ENCODE measurements at regions not wholly inside any gene's neighbourhood (a gene's known extent, or its start where the extent isn't known, plus 50 kb on each side); places are given as distances from the start of the nearest gene placed in this dataset.
"Not testable (repeated sequence)": the region's sequence is repeated elsewhere in the genome, so short reads cannot be mapped to it uniquely, and the experiment has no call there.

DNA sequence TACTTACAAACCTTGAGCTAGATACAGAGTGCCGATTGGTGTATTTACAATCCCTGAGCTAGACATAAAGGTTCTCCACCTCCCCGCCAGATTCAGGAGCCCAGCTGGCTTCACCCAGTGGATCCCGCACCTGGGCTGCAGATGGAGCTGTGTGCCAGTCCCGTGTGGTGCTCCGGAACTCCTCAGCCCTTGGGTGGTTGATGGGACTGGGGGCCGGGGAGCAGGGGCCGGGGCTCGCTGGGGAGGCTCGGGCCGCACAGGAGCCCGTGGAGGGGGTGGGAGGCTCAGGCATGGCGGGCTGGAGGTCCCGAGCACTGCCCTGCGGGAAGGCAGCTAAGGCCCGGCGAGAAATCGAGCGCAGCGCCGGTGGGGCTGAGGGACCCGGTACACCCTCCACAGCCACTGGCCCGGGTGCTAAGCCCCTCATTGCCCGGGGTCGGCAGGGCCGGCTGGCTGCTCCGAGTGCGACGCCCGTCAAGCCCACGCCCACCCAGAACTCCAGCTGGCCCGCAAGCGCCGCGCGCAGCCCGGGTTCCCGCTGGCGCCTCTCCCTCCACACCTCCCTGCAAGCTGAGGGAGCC lies 466.5 kb downstream of the TECRL start:
- not testable (repeated sequence) for H3K27ac ChIP-seq (ENCODE audit: low read depth); H3K36me3 ChIP-seq (ENCODE audit: insufficient read depth); H3K4me1 ChIP-seq (ENCODE audit: insufficient read depth); DNase-seq (ENCODE audit: extremely low spot score); H3K4me3 ChIP-seq (ENCODE audit: low read depth, low read length)
- 96% methylated on average over 38 of the region's 38 CpGs for WGBS

DNA sequence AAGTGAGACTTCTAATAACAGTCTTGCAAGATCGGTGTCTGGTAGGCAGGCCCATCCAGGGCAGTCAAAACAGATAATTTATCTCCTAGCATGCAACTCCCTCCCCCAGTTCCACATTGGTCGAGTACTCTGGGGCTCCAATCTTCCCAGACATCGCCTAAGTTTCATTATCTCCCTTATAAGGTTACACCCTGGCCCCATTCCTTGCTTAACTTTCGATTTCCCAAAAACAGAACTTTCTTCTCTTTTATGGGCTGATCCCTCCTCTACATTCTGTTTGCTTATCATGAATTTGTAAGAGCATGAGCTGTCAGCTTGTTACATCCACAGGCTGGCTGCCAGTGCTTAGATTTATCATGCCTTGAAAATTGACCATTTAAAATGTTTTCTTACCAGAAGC lies 471.3 kb downstream of the TECRL start:
- Histone ChIP-seq H3K27ac (ENCODE audit: low read depth) (no peak overlapping the region), H3K4me1 (ENCODE audit: insufficient read depth) (no peaks in the 10 kb centered on the region), H3K36me3 (ENCODE audit: insufficient read depth) (no peaks in the 10 kb centered on the region), H3K4me3 (ENCODE audit: low read depth, low read length) (no peak overlapping the region)
- peak; percentile 46 for DNase-seq (ENCODE audit: extremely low spot score)
- 19% methylated on average over 4 of the region's 4 CpGs for WGBS

DNA sequence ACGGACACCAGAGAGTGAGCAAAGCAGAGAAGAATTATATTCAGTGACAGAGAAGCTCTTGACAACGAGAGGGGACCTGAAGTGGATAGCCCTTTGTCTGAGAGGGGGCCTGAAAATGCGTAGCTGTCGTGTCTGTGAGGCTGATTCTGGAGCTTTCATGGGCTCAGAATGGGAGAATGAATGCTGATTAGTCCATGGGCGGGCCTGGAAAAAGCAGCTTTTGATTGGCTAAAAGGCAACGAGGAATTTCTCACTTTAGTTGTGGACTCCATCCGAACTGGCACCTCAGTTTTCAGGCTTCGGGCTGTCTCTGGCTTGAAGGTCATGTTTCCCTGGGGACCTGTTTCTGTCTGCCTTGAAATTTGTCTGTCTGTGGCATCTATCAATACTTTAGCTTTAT lies 487.1 kb downstream of the TECRL start:
- H3K4me1 ChIP-seq (ENCODE audit: insufficient read depth), result no peaks in the 10 kb centered on the region
- H3K4me3 ChIP-seq (ENCODE audit: low read depth, low read length), result no peak overlapping the region
- 89% methylated on average over 8 of the region's 8 CpGs for WGBS
- DNase-seq (ENCODE audit: extremely low spot score), result no peak
- H3K36me3 ChIP-seq (ENCODE audit: insufficient read depth), result no peaks in the 10 kb centered on the region
- H3K27ac ChIP-seq (ENCODE audit: low read depth), result no peak overlapping the region

DNA sequence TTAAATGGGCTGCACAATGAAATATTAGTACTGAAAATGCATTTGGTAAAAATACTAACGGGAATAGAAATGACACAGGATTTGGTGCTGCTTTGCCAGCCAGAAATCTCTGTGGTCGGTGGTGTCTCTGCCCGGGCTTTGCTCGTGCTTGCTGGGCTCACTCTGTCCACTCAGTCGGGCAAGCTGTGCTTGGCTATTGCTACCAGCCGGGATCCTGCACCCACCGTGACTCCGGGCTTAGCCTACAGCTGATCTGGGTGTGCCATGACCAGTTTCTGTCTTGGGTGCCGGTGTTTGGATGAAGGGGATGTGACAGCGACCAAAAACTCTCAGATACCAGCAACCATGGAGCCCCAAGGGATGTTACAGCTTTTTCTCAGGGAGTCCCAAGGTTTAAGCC lies 487.7 kb downstream of the TECRL start:
- Histone ChIP-seq H3K4me3 (ENCODE audit: low read depth, low read length) (no peak overlapping the region), H3K27ac (ENCODE audit: low read depth) (no peak overlapping the region), H3K4me1 (ENCODE audit: insufficient read depth) (no peaks in the 10 kb centered on the region), H3K36me3 (ENCODE audit: insufficient read depth) (no peaks in the 10 kb centered on the region)
- no peak for DNase-seq (ENCODE audit: extremely low spot score)
- WGBS, result 93% methylated on average over 10 of the region's 10 CpGs

DNA sequence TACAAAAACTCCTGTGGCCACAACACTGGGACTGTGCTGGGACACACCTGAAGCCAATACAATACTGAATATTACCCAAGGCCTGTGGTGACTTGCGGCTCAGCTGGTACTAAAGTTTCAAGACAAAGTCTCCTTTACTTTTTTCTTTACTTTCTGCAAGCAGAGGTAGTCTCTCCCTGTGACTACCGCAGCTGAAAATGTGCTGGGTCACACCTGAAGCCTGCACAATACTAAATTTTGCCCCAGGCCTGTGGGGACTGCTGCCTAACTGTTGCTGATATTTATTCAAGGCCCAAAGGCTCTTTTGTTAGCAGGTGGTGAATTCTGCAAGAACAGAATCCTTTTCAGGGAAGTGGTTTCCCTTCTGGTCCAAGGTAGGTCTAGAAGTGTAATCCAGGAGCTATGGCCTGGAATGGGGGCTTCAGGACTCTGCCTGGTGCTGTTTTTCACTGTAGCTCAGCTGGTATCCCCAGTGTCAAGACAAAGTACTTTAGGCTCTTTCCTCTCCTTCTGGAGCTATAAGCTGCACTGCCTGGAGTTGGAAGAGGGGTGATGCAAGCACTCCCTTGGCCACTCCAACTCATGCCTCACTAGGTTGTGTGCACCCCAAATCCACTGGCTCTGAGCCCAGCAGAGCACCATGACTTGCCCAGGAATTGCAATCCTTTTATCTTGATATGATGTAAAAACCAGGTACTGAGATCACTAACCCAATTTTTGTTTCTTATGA lies 489.4 kb downstream of the TECRL start:
- Histone ChIP-seq H3K36me3 (ENCODE audit: insufficient read depth) (no peaks in the 10 kb centered on the region), H3K27ac (ENCODE audit: low read depth) (no peak overlapping the region), H3K4me1 (ENCODE audit: insufficient read depth) (no peaks in the 10 kb centered on the region), H3K4me3 (ENCODE audit: low read depth, low read length) (no peak overlapping the region)
- DNase-seq (ENCODE audit: extremely low spot score), result no peak
- WGBS, result 95% methylated on average over 2 of the region's 2 CpGs

DNA sequence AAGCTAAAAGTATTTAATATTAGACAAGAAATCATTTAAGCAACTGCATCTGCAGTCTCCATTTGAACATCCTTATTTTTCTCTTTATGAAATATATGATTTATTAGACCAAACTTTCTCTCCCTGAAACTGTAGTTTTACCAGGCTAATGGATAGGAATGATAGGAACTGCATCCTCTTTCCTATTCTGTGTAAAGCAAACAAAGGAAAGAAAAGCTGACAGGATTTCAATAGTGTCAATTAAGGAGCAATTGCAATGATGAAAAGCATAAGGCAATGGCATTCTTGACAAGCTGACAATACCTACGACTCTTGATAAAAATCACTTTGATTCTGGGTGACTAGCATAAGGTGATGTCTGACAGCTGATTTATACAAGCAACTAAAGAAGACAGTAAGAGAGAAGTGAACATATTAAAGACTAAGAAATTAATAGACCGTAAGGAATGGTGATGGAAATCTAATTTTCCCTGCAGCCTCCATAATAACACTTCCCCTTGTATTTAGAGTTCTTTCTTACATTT lies 502.5 kb downstream of the TECRL start:
- H3K36me3 ChIP-seq (ENCODE audit: insufficient read depth), result no peaks in the 10 kb centered on the region
- 80% methylated on average over 2 of the region's 2 CpGs for WGBS

DNA sequence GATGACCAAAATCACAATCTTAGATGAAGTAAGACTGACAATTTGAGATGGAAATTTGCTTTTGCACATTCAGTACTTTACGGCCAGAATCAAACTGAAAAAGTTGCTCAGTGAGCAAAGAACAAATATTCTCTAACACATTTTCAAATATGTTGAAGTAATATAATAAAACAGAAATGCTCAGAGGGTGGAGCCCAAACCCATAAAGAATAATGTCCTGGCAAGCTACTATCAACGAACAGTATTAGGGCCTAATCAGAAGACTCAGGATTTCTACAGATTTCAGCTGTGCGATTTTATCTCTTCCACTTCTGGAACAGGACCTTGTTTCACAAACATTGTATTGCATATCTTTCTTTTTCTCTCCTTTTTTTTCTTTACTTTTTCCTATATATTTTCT lies 505.0 kb downstream of the TECRL start:
- no peak for DNase-seq (ENCODE audit: extremely low spot score)
- no peaks in the 10 kb centered on the region for H3K4me1 ChIP-seq (ENCODE audit: insufficient read depth)
- H3K4me3 ChIP-seq (ENCODE audit: low read depth, low read length), result no peak overlapping the region
- H3K27ac ChIP-seq (ENCODE audit: low read depth), result no peak overlapping the region
- 47% methylated on average over 3 of the region's 3 CpGs for whole genome bisulfite sequencing
- H3K36me3 ChIP-seq (ENCODE audit: insufficient read depth), result no peaks in the 10 kb centered on the region

More for the DNA sequence above, 502.5 kb downstream of the TECRL start:
- Histone ChIP-seq H3K27ac (ENCODE audit: low read depth) (no peak overlapping the region), H3K4me1 (ENCODE audit: insufficient read depth) (no peaks in the 10 kb centered on the region), H3K4me3 (ENCODE audit: low read depth, low read length) (no peak overlapping the region)
- no peak for DNase-seq (ENCODE audit: extremely low spot score)

DNA sequence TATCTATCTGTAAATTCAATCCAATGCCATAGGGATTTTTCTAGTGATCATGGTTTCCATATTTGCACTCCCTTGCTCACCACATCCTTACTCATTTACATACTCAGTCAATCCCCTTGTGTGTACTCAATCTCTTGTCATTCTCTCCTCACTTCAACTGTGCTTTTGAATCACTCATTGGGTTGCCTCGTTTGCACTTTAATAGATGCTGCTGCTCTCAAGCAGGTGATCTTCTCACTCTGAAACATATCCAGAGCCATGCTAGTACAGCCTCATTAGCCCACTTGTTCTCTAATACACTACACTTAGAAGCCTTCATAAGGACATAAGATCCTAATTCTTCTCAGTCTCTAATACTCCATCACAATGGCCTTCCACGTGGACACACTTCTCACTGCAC lies 507.9 kb downstream of the TECRL start:
- WGBS, result 52% methylated on average over 2 of the region's 2 CpGs
- no peak for DNase-seq (ENCODE audit: extremely low spot score)
- Histone ChIP-seq H3K4me1 (ENCODE audit: insufficient read depth) (no peaks in the 10 kb centered on the region), H3K4me3 (ENCODE audit: low read depth, low read length) (no peak overlapping the region), H3K36me3 (ENCODE audit: insufficient read depth) (no peaks in the 10 kb centered on the region), H3K27ac (ENCODE audit: low read depth) (no peak overlapping the region)

DNA sequence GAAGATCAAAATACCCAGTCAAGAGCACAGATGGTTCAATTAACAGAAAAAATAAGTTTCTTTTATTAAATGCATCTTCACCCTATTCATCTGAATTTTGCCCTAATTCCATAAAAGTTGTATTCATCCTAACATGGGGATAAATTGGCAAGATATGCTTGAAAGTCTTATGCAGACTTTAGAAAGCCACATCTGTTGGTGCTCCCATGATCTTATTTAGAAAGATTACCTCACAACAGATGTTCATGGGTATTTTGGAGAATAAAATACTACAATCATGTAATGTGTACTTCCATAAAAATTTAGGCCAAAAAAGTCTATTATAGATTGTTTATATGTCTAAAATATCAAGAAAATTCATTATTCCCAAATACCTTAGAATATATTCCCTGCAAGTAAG lies 510.3 kb downstream of the TECRL start:
- H3K4me1 ChIP-seq (ENCODE audit: insufficient read depth), result no peaks in the 10 kb centered on the region
- no peak for DNase-seq (ENCODE audit: extremely low spot score)
- no peak overlapping the region for H3K4me3 ChIP-seq (ENCODE audit: low read depth, low read length)
- no peak overlapping the region for H3K27ac ChIP-seq (ENCODE audit: low read depth)
- H3K36me3 ChIP-seq (ENCODE audit: insufficient read depth), result no peaks in the 10 kb centered on the region

DNA sequence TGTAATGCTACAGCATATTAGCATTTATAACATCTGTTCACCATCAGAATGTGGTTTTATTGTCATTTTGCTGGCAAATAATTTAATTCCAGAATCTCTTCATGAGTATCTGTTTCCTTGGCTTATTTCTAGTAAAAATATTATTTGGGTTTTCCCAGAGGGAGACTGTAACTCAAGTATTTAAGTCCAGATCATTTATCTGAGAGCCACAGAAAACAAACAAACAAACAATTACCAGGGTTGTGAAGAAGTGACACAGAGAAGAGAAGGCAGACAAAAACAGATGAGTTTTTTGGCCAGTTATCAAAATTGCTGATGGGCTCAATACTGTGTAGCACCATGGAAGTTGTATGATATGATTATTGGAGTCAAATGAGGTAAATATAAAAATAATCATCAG lies 515.1 kb downstream of the TECRL start:
- H3K27ac ChIP-seq (ENCODE audit: low read depth), result no peak overlapping the region
- no peaks in the 10 kb centered on the region for H3K4me1 ChIP-seq (ENCODE audit: insufficient read depth)
- no peaks in the 10 kb centered on the region for H3K36me3 ChIP-seq (ENCODE audit: insufficient read depth)
- DNase-seq (ENCODE audit: extremely low spot score), result peak; percentile 33
- H3K4me3 ChIP-seq (ENCODE audit: low read depth, low read length), result no peak overlapping the region

DNA sequence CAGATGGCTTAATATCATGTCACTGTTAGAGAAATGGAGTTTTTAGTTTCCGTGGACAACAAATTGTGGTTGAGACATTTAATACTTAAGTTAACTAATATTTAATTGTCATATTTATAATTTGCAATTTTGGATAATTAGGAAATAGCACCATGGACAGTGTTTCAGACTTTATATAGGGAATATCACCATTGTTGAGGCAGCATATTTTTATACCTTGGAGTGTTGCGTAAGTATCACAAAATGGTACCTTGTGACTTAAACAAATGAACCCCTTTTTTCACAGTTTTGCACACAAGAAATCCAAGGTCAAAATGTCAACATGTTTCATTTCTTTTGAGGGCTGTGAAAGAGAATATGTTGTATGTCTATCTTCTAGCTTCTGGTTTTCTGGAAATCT lies 539.9 kb downstream of the TECRL start:
- no peak overlapping the region for H3K27ac ChIP-seq (ENCODE audit: low read depth)
- H3K4me3 ChIP-seq (ENCODE audit: low read depth, low read length), result no peak overlapping the region
- no peak for DNase-seq (ENCODE audit: extremely low spot score)
- 95% methylated on average over 2 of the region's 2 CpGs for WGBS
- no peaks in the 10 kb centered on the region for H3K36me3 ChIP-seq (ENCODE audit: insufficient read depth)
- H3K4me1 ChIP-seq (ENCODE audit: insufficient read depth), result no peaks in the 10 kb centered on the region

DNA sequence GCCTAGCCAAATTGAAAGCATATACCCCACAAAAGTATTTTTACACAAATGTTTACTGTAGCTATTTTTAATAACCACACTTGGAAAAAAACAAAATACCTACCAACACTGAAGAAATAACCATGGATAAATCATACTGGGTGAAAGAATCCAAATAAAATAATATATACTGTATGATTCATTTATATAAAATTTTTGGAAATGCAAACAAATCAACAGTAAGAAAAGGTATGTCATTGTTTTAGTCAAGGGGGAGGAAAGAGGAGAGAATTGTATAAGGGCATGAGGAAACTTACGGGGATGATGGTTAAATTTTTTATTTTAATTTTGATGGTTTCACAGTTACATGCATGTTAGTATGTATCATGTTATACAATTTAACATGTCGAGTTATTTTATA lies 557.8 kb downstream of the TECRL start:
- no peak overlapping the region for H3K4me3 ChIP-seq (ENCODE audit: low read depth, low read length)
- no peaks in the 10 kb centered on the region for H3K4me1 ChIP-seq (ENCODE audit: insufficient read depth)
- no peaks in the 10 kb centered on the region for H3K36me3 ChIP-seq (ENCODE audit: insufficient read depth)
- whole genome bisulfite sequencing, result 86% methylated on average over 2 of the region's 2 CpGs
- H3K27ac ChIP-seq (ENCODE audit: low read depth), result no peak overlapping the region
- DNase-seq (ENCODE audit: extremely low spot score), result no peak

DNA sequence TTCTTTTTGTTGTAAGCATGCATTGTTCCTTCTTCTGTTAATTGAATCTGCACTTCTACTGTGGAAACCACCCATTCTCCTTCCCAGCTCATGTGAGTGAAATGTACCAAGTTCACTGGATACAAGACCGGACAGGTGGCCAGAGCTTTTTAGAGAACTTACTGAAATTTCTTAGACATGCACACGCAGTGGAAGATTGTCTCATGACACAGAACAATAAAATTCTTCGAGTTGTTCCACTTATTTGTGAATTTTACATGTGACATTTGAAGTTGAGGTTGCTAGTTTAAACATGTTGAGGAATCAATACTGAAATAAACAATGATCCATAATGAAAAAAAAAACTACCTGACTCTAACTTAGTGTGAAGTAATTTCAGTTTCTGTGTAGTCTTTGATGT lies 568.0 kb downstream of the TECRL start:
- Histone ChIP-seq H3K36me3 (ENCODE audit: insufficient read depth) (no peaks in the 10 kb centered on the region), H3K27ac (ENCODE audit: low read depth) (no peak overlapping the region), H3K4me1 (ENCODE audit: insufficient read depth) (no peaks in the 10 kb centered on the region), H3K4me3 (ENCODE audit: low read depth, low read length) (no peak overlapping the region)
- WGBS, result 76% methylated on average over 3 of the region's 3 CpGs
- DNase-seq (ENCODE audit: extremely low spot score), result no peak

DNA sequence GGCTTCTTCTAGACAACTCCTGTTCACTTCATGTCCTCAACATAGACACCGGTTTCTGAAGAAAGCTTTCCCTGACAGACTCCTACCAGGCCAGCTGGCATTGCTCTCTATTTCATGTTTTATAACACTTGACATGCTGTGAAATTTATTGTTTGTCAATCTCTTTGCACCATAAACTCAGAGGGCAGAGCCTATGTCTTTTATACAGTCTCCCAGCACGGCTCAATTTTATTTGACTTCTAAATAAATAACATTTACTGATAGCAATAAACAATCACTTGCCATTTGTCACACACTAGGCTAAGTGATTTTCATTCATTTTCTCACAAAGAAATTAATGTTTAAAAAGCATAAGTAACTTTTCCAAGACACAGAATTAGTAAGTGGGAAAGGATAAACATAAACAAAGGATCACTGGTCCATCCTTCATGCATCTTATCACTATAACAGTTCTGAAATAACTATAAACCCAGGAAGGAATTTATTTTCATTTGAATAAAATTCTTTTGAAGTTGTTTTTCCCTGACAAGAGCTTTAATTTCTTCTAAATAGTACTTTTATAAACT lies 577.6 kb downstream of the TECRL start:
- no peak for DNase-seq (ENCODE audit: extremely low spot score)
- Histone ChIP-seq H3K4me1 (ENCODE audit: insufficient read depth) (no peaks in the 10 kb centered on the region), H3K36me3 (ENCODE audit: insufficient read depth) (no peaks in the 10 kb centered on the region), H3K27ac (ENCODE audit: low read depth) (no peak overlapping the region), H3K4me3 (ENCODE audit: low read depth, low read length) (no peak overlapping the region)
- WGBS, result 29% methylated on average over 2 of the region's 2 CpGs

Data from urinary bladder (tissue), 3 donors.